Endodermal cell (in vitro differentiated cells): ENCODE measurements at regions not wholly inside any gene's neighbourhood (a gene's known extent, or its start where the extent isn't known, plus 50 kb on each side); places are given as distances from the start of the nearest gene placed in this dataset.

Experiments
- DNase-seq: peaks from one replicate; pipeline ENCODE4 v3.0.0-alpha.2; 2017
- H3K27ac ChIP-seq: 2 replicates; pipeline ENCODE4 v1.5.1; 2013; ENCODE audit warnings: mild to moderate bottlenecking, low read depth, low read length, moderate library complexity
- H3K27me3 ChIP-seq: 2 replicates; pipeline ENCODE4 v1.6.1; 2013; ENCODE audit warnings: mild to moderate bottlenecking, low read length, moderate library complexity; ENCODE audit not compliant: insufficient read depth, control insufficient read depth, poor library complexity, severe bottlenecking
- H3K36me3 ChIP-seq: 2 replicates; pipeline ENCODE4 v1.7.0; 2013; ENCODE audit warnings: mild to moderate bottlenecking, low read length, moderate library complexity; ENCODE audit not compliant: control insufficient read depth, insufficient read depth
- H3K4me1 ChIP-seq: one replicate; pipeline ENCODE4 v1.7.0; 2013; ENCODE audit warnings: low read length; ENCODE audit not compliant: control insufficient read depth, insufficient read depth
- H3K4me3 ChIP-seq: 2 replicates; pipeline ENCODE4 v1.5.1; 2013; ENCODE audit warnings: mild to moderate bottlenecking, low read length, moderate library complexity
- H3K9ac ChIP-seq: 2 replicates; pipeline ENCODE4 v1.6.1; 2013; ENCODE audit warnings: mild to moderate bottlenecking, low read length, moderate library complexity; ENCODE audit not compliant: poor library complexity, severe bottlenecking; ENCODE audit errors: extremely low read depth
- H3K9me3 ChIP-seq: 2 replicates; pipeline ENCODE4 v1.6.1; 2013; ENCODE audit warnings: mild to moderate bottlenecking, low read length, moderate library complexity; ENCODE audit not compliant: control insufficient read depth
- H3K27ac Mint-ChIP-seq: 2 replicates; pipeline ENCODE4 v1.8.0; 2020; ENCODE audit warnings: mixed read lengths
- H3K27me3 Mint-ChIP-seq: 2 replicates; pipeline ENCODE4 v1.8.0; 2021; ENCODE audit warnings: mild to moderate bottlenecking, mixed read lengths; ENCODE audit not compliant: insufficient read depth
- H3K36me3 Mint-ChIP-seq: 2 replicates; pipeline ENCODE4 v1.8.0; 2020; ENCODE audit warnings: low read depth, mixed read lengths
- H3K4me1 Mint-ChIP-seq: 2 replicates; pipeline ENCODE4 v1.8.0; 2020; ENCODE audit warnings: mixed read lengths
- H3K4me3 Mint-ChIP-seq: 2 replicates; pipeline ENCODE4 v1.8.0; 2020; ENCODE audit warnings: mild to moderate bottlenecking, moderate library complexity, mixed read lengths
- H3K9me3 Mint-ChIP-seq: 2 replicates; pipeline ENCODE4 v1.8.0; 2020; ENCODE audit warnings: mild to moderate bottlenecking, mixed read lengths
- CTCF ChIP-seq: fragments of 200-600 bp; sonication (generic); conservative IDR thresholded peaks from 2 replicates; pipeline ENCODE4 v1.5.0; 2021; ENCODE audit warnings: antibody characterized with exemption, mild to moderate bottlenecking
- WGBS, 2 experiments: methylation state at CpG; one replicate each; pipeline versions ENCODE4 v1.1.5 to v1.1.7; 2013; ENCODE audit warnings: missing lambda C conversion rate in 2 of 2, mixed read lengths in 1 of 2; ENCODE audit not compliant: insufficient coverage in 1 of 2, insufficient read length in 1 of 2; 5-methylcytosine and 5-hydroxymethylcytosine counted together

DNA sequence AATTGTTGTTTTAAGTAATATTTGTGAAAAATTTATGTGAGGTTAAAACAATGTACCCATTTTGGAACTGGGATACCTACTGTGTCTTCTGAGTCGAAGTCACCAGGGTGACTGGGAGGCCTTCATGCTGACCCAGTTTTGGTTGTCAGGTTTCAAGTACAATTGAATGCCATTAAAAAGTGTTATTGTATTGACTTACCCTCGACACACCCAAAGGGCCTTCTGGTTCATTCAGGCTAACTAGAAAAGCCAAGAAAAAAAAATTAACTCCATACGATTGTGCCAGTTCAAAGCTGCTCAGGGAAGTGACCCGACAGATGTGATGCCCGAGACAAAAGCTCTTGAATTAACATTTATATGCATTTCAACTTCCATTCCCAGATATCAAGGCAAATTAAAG lies 190.0 kb downstream of the ST6GAL2 start:
- no peak overlapping the region for H3K4me3 Mint-ChIP-seq
- no peaks in the 10 kb centered on the region for H3K9me3 ChIP-seq
- WGBS, 2 experiments: 86 to 90% methylated on average over 2 to 5 of the region's 5 CpGs
- no peak overlapping the region for H3K27ac Mint-ChIP-seq
- H3K27me3 ChIP-seq: no peaks in the 10 kb centered on the region
- H3K9me3 Mint-ChIP-seq: no peaks in the 10 kb centered on the region
- no peak overlapping the region for H3K4me3 ChIP-seq
- no peak for TF ChIP-seq CTCF
- no peaks in the 10 kb centered on the region for H3K4me1 ChIP-seq
- no peaks in the 10 kb centered on the region for H3K36me3 ChIP-seq
- no peaks in the 10 kb centered on the region for H3K36me3 Mint-ChIP-seq
- H3K27me3 Mint-ChIP-seq: no peaks in the 10 kb centered on the region
- no peak overlapping the region for H3K9ac ChIP-seq
- H3K27ac ChIP-seq: no peak overlapping the region
- no peak for DNase-seq
- H3K4me1 Mint-ChIP-seq: no peaks in the 10 kb centered on the region

DNA sequence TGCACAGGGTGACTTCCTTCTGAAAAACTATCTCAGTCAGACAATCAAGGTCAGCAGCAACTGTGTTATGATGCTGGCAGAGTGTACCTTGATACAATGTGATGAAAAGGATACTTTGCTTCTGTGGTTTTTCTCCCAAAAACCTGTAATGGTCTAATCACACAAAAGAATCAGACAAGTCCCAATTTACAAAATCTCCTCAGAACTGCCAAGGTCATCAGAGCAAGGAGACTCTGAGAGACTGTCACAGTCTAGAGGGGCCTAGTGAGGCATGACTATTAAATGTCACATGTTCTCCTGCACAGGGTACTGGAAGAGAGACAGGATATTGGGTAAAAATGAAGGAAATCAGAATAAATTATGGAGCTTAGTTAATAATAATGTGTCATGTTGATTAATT lies 185.4 kb downstream of the ST6GAL2 start:
- no peak overlapping the region for H3K27ac Mint-ChIP-seq
- DNase-seq: no peak
- Histone ChIP-seq H3K27me3 (no peaks in the 10 kb centered on the region), H3K9ac (no peak overlapping the region), H3K9me3 (no peaks in the 10 kb centered on the region), H3K27ac (no peak overlapping the region), H3K4me1 (no peaks in the 10 kb centered on the region), H3K4me3 (no peak overlapping the region), H3K36me3 (no peaks in the 10 kb centered on the region)
- H3K36me3 Mint-ChIP-seq: no peaks in the 10 kb centered on the region
- no peaks in the 10 kb centered on the region for H3K27me3 Mint-ChIP-seq
- H3K9me3 Mint-ChIP-seq: no peaks in the 10 kb centered on the region
- H3K4me3 Mint-ChIP-seq: no peak overlapping the region
- no peaks in the 10 kb centered on the region for H3K4me1 Mint-ChIP-seq
- TF ChIP-seq CTCF: no peak

- Mint-ChIP-seq H3K36me3 (no peaks in the 10 kb centered on the region), H3K4me1 (no peaks in the 10 kb centered on the region), H3K9me3 (no peaks in the 10 kb centered on the region), H3K27ac (no peak overlapping the region), H3K4me3 (no peak overlapping the region), H3K27me3 (no peaks in the 10 kb centered on the region)
- H3K27ac ChIP-seq: no peak overlapping the region
- H3K36me3 ChIP-seq: no peaks in the 10 kb centered on the region
- no peaks in the 10 kb centered on the region for H3K4me1 ChIP-seq
- 71 to 80% methylated on average over 1 to 3 of the region's 3 CpGs for WGBS, 2 experiments
- no peak for TF ChIP-seq CTCF
- no peak for DNase-seq
- no peaks in the 10 kb centered on the region for H3K27me3 ChIP-seq
- no peak overlapping the region for H3K9ac ChIP-seq
- no peak overlapping the region for H3K4me3 ChIP-seq
- H3K9me3 ChIP-seq: no peaks in the 10 kb centered on the region
Observed at GRCh38 chr2:106701203-106702022, 184.6 kb downstream of the ST6GAL2 start.
